HFFc6 (cell line): ENCODE measurements at regions not wholly inside any gene's neighbourhood (a gene's known extent, or its start where the extent isn't known, plus 50 kb on each side); places are given as distances from the start of the nearest gene placed in this dataset.
"Not testable (repeated sequence)": the region's sequence is repeated elsewhere in the genome, so short reads cannot be mapped to it uniquely, and the experiment has no call there.

Experiments used
- DNase-seq: peaks from one replicate; pipeline ENCODE4 v3.0.0-alpha.2; 2018
- H3K27ac Mint-ChIP-seq: 2 replicates; pipeline ENCODE4 v1.8.0; 2020; ENCODE audit warnings: mild to moderate bottlenecking, mixed read lengths
- H3K27me3 Mint-ChIP-seq: 2 replicates; pipeline ENCODE4 v1.8.0; 2021; ENCODE audit warnings: mild to moderate bottlenecking, moderate library complexity, mixed read lengths; ENCODE audit not compliant: insufficient read depth
- H3K36me3 Mint-ChIP-seq: 2 replicates; pipeline ENCODE4 v1.8.0; 2021; ENCODE audit warnings: low read depth, mixed read lengths
- H3K4me1 Mint-ChIP-seq: 2 replicates; pipeline ENCODE4 v1.8.0; 2020; ENCODE audit warnings: low read depth, mixed read lengths
- H3K4me3 Mint-ChIP-seq: 2 replicates; pipeline ENCODE4 v1.8.0; 2020; ENCODE audit warnings: mild to moderate bottlenecking, moderate library complexity, mixed read lengths
- H3K9me3 Mint-ChIP-seq: 2 replicates; pipeline ENCODE4 v1.8.0; 2020; ENCODE audit warnings: mild to moderate bottlenecking, mixed read lengths
- TF ChIP-seq, protein P1 (sequence below): fragments of 200-600 bp; sonication (generic); IDR thresholded peaks from 2 replicates; pipeline ENCODE4 v1.5.0; 2021; ENCODE audit warnings: antibody characterized with exemption, mild to moderate bottlenecking

DNA sequence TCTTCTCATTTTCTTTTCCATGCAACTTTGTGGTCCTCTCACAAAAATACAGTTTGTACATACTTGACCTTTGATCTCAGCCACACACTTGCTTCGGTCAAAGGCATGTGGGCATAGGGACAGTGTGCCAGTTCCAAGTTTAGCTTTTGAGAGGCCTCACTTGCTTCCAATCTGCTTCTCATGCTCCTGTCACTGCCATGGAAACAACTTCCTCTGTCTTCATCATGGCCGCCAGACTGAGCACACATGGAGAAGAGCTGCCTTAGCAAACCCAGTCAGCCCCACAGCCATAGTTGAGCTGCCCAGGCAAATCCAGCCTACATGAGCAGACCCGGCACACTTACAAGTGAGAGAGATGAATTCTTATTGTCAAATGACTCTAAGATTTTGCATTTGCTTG lies 138.2 kb upstream of the TUSC1 start:
- no peak for DNase-seq
- peaks cover 14% of the 10 kb centered on the region for H3K9me3 Mint-ChIP-seq
- H3K4me1 Mint-ChIP-seq, result no peaks in the 10 kb centered on the region
- TF ChIP-seq, protein P1, sequence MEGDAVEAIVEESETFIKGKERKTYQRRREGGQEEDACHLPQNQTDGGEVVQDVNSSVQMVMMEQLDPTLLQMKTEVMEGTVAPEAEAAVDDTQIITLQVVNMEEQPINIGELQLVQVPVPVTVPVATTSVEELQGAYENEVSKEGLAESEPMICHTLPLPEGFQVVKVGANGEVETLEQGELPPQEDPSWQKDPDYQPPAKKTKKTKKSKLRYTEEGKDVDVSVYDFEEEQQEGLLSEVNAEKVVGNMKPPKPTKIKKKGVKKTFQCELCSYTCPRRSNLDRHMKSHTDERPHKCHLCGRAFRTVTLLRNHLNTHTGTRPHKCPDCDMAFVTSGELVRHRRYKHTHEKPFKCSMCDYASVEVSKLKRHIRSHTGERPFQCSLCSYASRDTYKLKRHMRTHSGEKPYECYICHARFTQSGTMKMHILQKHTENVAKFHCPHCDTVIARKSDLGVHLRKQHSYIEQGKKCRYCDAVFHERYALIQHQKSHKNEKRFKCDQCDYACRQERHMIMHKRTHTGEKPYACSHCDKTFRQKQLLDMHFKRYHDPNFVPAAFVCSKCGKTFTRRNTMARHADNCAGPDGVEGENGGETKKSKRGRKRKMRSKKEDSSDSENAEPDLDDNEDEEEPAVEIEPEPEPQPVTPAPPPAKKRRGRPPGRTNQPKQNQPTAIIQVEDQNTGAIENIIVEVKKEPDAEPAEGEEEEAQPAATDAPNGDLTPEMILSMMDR, result no peak
- H3K4me3 Mint-ChIP-seq, result no peak overlapping the region
- no peaks in the 10 kb centered on the region for H3K27me3 Mint-ChIP-seq
- no peaks in the 10 kb centered on the region for H3K36me3 Mint-ChIP-seq
- no peak overlapping the region for H3K27ac Mint-ChIP-seq

DNA sequence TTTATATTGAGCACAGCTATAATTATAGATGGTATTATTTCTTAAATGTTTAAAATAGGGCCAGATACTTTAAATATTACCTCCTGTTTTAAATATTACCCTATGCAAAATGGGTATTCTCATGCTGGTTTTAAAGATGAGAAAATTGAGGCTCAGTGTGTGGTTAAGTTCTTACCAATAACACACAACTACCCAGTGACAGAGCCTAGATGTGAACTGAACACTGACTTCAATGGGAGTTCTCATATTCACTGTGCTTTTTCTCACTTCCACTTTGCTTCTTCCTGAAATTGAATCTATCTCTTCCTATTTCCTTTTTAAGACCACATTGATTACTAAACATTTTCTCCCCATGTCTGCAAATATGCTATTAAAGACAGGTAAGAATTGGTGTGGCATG lies 135.8 kb upstream of the TUSC1 start:
- DNase-seq, result no peak
- Mint-ChIP-seq H3K9me3 (peaks cover 23% of the 10 kb centered on the region), H3K4me3 (no peak overlapping the region), H3K27me3 (no peaks in the 10 kb centered on the region), H3K4me1 (no peaks in the 10 kb centered on the region), H3K27ac (no peak overlapping the region), H3K36me3 (no peaks in the 10 kb centered on the region)
- TF ChIP-seq, protein P1, result no peak

DNA sequence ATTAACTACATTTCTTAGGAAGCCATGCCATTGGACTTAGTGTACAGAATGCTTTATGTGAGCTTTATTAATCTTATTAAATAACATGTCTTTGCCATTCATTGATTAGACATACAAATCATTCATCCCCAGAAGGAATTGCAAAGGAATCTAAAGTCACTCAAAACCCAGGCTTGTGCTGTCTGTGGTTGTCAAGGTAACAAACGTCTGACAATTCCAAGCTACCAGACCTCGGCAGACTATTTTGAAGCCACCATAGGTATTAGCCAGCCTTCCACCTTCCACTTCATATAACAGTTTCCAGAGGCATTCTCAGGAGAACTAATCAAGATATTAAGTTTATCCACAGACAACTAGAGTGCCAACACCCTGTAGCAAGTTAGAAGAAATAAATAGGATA lies 135.2 kb upstream of the TUSC1 start:
- Mint-ChIP-seq H3K27ac (no peak overlapping the region), H3K36me3 (no peaks in the 10 kb centered on the region), H3K4me1 (no peaks in the 10 kb centered on the region), H3K4me3 (no peak overlapping the region), H3K27me3 (no peaks in the 10 kb centered on the region), H3K9me3 (peaks cover 26% of the 10 kb centered on the region)
- no peak for DNase-seq
- TF ChIP-seq, protein P1, result no peak

DNA sequence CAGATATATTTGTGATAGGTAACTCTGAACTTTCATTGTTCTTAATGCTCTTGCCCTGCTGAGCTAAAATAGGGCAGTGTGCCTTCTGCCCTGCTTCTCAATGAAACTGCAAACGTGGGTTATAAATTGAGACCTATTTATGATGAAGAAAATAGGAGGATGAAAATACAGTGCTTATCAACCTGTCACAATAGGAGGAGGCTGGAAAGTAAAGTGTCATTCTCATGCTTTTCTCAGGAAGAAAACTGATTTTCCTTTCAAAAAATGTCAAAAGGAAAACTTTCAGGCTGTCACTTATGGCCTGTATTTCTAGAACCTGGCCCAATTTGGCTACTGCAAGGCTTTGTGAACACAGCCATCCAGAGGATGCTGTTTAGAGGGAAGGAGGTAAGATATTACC lies 130.3 kb upstream of the TUSC1 start:
- no peak for DNase-seq
- Mint-ChIP-seq H3K27me3 (no peaks in the 10 kb centered on the region), H3K36me3 (no peaks in the 10 kb centered on the region), H3K9me3 (peaks cover 23% of the 10 kb centered on the region), H3K27ac (no peak overlapping the region), H3K4me1 (no peaks in the 10 kb centered on the region), H3K4me3 (no peak overlapping the region)
- TF ChIP-seq, protein P1, result no peak

DNA sequence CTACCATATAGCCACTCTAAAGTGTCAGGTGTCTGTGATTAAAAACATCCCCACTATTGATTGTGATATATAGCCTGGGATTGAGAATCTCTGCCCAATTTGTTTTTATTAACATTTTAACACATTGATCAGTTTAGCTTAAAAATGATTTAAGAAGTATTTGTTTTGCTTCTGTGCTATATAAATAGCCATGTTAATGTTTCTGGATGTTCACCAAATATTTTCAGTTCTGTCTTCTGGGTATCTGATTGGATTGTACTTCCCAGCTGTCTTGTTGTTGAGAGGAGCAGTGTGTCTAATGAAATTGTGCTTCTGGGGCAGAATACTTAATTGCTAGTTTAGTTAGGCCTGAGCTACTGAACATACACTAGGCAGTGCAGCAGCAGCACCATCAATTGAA lies 126.6 kb upstream of the TUSC1 start:
- TF ChIP-seq, protein P1, result no peak
- H3K27me3 Mint-ChIP-seq, result no peaks in the 10 kb centered on the region
- H3K4me3 Mint-ChIP-seq, result no peak overlapping the region

DNA sequence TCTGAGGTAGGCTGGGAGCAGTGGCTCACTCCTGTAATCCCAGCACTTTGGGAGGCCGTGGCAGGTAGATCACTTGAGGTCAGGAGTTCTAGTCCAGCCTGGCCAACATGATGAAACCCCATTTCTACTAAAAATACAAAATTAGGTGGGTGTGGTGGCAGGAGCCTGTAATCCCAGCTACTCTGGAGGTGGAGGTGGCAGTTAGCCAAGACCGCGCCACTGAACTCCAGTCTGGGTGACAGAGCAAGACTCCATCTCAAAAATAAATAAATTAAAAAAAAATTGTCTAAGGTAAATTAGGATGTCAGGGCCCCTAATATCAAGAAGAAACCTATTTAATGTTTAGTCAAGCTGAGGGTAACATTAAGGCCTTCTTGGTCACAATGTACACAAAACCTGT lies 123.7 kb upstream of the TUSC1 start:
- H3K4me1 Mint-ChIP-seq, H3K36me3 Mint-ChIP-seq, H3K4me3 Mint-ChIP-seq, H3K27ac Mint-ChIP-seq, DNase-seq, H3K27me3 Mint-ChIP-seq: not testable (repeated sequence)
- H3K9me3 Mint-ChIP-seq, result peaks cover 11% of the 10 kb centered on the region

More for the DNA sequence above, 126.6 kb upstream of the TUSC1 start:
- H3K36me3 Mint-ChIP-seq, result no peaks in the 10 kb centered on the region
- H3K27ac Mint-ChIP-seq, result no peak overlapping the region
- no peaks in the 10 kb centered on the region for H3K4me1 Mint-ChIP-seq
- peaks cover 16% of the 10 kb centered on the region for H3K9me3 Mint-ChIP-seq
- DNase-seq, result no peak
